ENCODE measurements at regions not wholly inside any gene's neighbourhood (a gene's known extent, or its start where the extent isn't known, plus 50 kb on each side); places are given as distances from the start of the nearest gene placed in this dataset.

GRCh38 chr6:102458990-102459389 is 1065.5 kb downstream of the GRIK2 start:
- TF ChIP-seq GATA2 (IDR thresholded peaks at IDR 0.05; ENCODE audit: low read depth, low read length) (no peak), GATA3 (IDR thresholded peaks at IDR 0.05; ENCODE audit: low read depth, low read length) (no peak)

Measured in SH-SY5Y (cell line).